ENCODE measurements at regions not wholly inside any gene's neighbourhood (a gene's known extent, or its start where the extent isn't known, plus 50 kb on each side); places are given as distances from the start of the nearest gene placed in this dataset.

- 98 to 100% (median 99%) methylated on average over 3 of the region's 3 CpGs for WGBS, 3 donors
- Histone ChIP-seq H3K4me3 (no peak overlapping the region), H3K36me3 (ENCODE audit: insufficient read depth in 1 of 2, low read depth in 1 of 2) (no peaks in the 10 kb centered on the region), H3K27ac (no peak overlapping the region), H3K9me3 (no peaks in the 10 kb centered on the region), H3K4me1 (no peaks in the 10 kb centered on the region), H3K27me3 (ENCODE audit: insufficient read depth in 3 of 3, low read length in 2 of 3) (no peaks in the 10 kb centered on the region)
- TF ChIP-seq CTCF (IDR thresholded peaks at IDR 0.05): no peak
- ATAC-seq (no peak), DNase-seq (no peak)
- intact Hi-C loops (cut with DNase I): no loop called here
Observed at GRCh38 chr14:53709381-53709780, 247.2 kb downstream of the BMP4 start.

- H3K36me3 ChIP-seq (ENCODE audit: insufficient read depth in 1 of 2, low read depth in 1 of 2): no peaks in the 10 kb centered on the region
- no peak for DNase-seq
- intact Hi-C loops (cut with DNase I): no loop called here
- H3K4me1 ChIP-seq: no peaks in the 10 kb centered on the region
- no peak overlapping the region for H3K4me3 ChIP-seq
- H3K27ac ChIP-seq: no peak overlapping the region
- ATAC-seq: no peak
- no peak for TF ChIP-seq CTCF (IDR thresholded peaks at IDR 0.05)
- H3K27me3 ChIP-seq (ENCODE audit: insufficient read depth in 3 of 3, low read length in 2 of 3): no peaks in the 10 kb centered on the region
- H3K9me3 ChIP-seq: no peaks in the 10 kb centered on the region
Observed at GRCh38 chr14:53703457-53703856, 253.2 kb downstream of the BMP4 start.

GRCh38 chr14:53701108-53701875, 255.3 kb downstream of the BMP4 start:
- Histone ChIP-seq H3K4me3 (no peak overlapping the region), H3K27ac (no peak overlapping the region), H3K4me1 (no peaks in the 10 kb centered on the region), H3K27me3 (ENCODE audit: insufficient read depth in 3 of 3, low read length in 2 of 3) (no peaks in the 10 kb centered on the region), H3K9me3 (no peaks in the 10 kb centered on the region), H3K36me3 (ENCODE audit: insufficient read depth in 1 of 2, low read depth in 1 of 2) (no peaks in the 10 kb centered on the region)
- ATAC-seq (no peak), DNase-seq (no peak)
- TF ChIP-seq CTCF (IDR thresholded peaks at IDR 0.05): no peak
- 73 to 91% (median 87%) methylated on average over 3 of the region's 3 CpGs for WGBS, 3 donors
- intact Hi-C loops (cut with DNase I): no loop called here

- H3K36me3 ChIP-seq (ENCODE audit: insufficient read depth in 1 of 2, low read depth in 1 of 2): no peaks in the 10 kb centered on the region
- ATAC-seq (no peak), DNase-seq (no peak)
- no peak overlapping the region for H3K4me3 ChIP-seq
- intact Hi-C loops (cut with DNase I): no loop called here
- no peaks in the 10 kb centered on the region for H3K4me1 ChIP-seq
- no peaks in the 10 kb centered on the region for H3K27me3 ChIP-seq (ENCODE audit: insufficient read depth in 3 of 3, low read length in 2 of 3)
- TF ChIP-seq CTCF (IDR thresholded peaks at IDR 0.05): no peak
- no peaks in the 10 kb centered on the region for H3K9me3 ChIP-seq
- WGBS, 3 donors: 82 to 83% (median 82%) methylated on average over 3 of the region's 3 CpGs
- no peak overlapping the region for H3K27ac ChIP-seq
Observed at GRCh38 chr14:53696217-53696965, 260.2 kb downstream of the BMP4 start.

All from psoas muscle (tissue), 7 donors.